ENCODE measurements at regions not wholly inside any gene's neighbourhood (a gene's known extent, or its start where the extent isn't known, plus 50 kb on each side); places are given as distances from the start of the nearest gene placed in this dataset.
A peak's percentile ranks its signal among the peaks of the same experiment; 100 is the strongest.

DNA sequence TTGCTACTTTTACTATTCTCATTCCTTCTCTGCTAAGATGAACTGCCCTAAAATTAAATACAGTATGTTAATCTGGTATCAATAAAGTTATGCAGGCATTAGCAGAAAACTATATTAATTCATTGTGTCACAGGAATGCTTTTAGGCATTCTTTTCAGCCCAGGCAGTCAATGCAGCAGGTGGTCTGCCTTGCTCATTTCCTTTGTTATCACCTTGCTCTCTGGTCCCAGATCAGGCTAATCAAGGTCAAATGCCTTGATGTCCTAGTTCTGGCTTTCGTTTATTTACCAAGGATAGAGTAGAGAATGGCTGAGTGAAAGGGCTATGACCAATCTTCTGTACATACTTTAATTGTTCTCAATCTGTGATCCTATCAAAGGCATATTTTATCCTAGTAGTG, 1023.6 kb downstream of the TMEM182 start:
- Histone ChIP-seq H3K27ac (ENCODE audit: low read depth, low read length) (no peak overlapping the region), H3K27me3 (ENCODE audit: control insufficient read depth, insufficient read depth, low read length, poor library complexity, severe bottlenecking) (no peaks in the 10 kb centered on the region), H3K9me3 (ENCODE audit: control insufficient read depth, low read length) (no peaks in the 10 kb centered on the region), H3K4me1 (ENCODE audit: control insufficient read depth, insufficient read depth, low read length) (peaks cover 21% of the 10 kb centered on the region), H3K9ac (ENCODE audit: extremely low read depth, low read length, poor library complexity, severe bottlenecking) (no peak overlapping the region), H3K36me3 (ENCODE audit: control insufficient read depth, insufficient read depth, low read length) (no peaks in the 10 kb centered on the region), H3K4me3 (ENCODE audit: low read length) (no peak overlapping the region)
- 25% methylated on average over 1 of the region's 1 CpG; no CpG with 5 or more reads in 1 of the 2 experiments for WGBS, 2 experiments (ENCODE audit: insufficient coverage in 1 of 2, insufficient read length in 1 of 2)
- peaks cover 60% of the 10 kb centered on the region for H3K4me1 Mint-ChIP-seq
- peak; percentile 66 for DNase-seq
- no peaks in the 10 kb centered on the region for H3K9me3 Mint-ChIP-seq
- no peak overlapping the region for H3K27ac Mint-ChIP-seq
- H3K36me3 Mint-ChIP-seq (ENCODE audit: low read depth), result no peaks in the 10 kb centered on the region
- H3K4me3 Mint-ChIP-seq, result no peak overlapping the region
- H3K27me3 Mint-ChIP-seq (ENCODE audit: insufficient read depth), result peaks cover 7% of the 10 kb centered on the region
- no peak for TF ChIP-seq CTCF (conservative IDR thresholded peaks at IDR 0.05)

- Mint-ChIP-seq H3K4me1 (peaks cover 58% of the 10 kb centered on the region), H3K27ac (no peak overlapping the region), H3K27me3 (ENCODE audit: insufficient read depth) (peaks cover 11% of the 10 kb centered on the region), H3K4me3 (no peak overlapping the region), H3K36me3 (ENCODE audit: low read depth) (no peaks in the 10 kb centered on the region), H3K9me3 (no peaks in the 10 kb centered on the region)
- peaks cover 21% of the 10 kb centered on the region for H3K4me1 ChIP-seq (ENCODE audit: control insufficient read depth, insufficient read depth, low read length)
- no peaks in the 10 kb centered on the region for H3K27me3 ChIP-seq (ENCODE audit: control insufficient read depth, insufficient read depth, low read length, poor library complexity, severe bottlenecking)
- no peaks in the 10 kb centered on the region for H3K36me3 ChIP-seq (ENCODE audit: control insufficient read depth, insufficient read depth, low read length)
- no peak overlapping the region for H3K27ac ChIP-seq (ENCODE audit: low read depth, low read length)
- H3K9ac ChIP-seq (ENCODE audit: extremely low read depth, low read length, poor library complexity, severe bottlenecking), result no peak overlapping the region
- no peak overlapping the region for H3K4me3 ChIP-seq (ENCODE audit: low read length)
- no peaks in the 10 kb centered on the region for H3K9me3 ChIP-seq (ENCODE audit: control insufficient read depth, low read length)
- TF ChIP-seq CTCF (conservative IDR thresholded peaks at IDR 0.05), result no peak
- DNase-seq, result no peak
Measured at GRCh38 chr2:103785956-103786355, 1024.1 kb downstream of the TMEM182 start.

DNA sequence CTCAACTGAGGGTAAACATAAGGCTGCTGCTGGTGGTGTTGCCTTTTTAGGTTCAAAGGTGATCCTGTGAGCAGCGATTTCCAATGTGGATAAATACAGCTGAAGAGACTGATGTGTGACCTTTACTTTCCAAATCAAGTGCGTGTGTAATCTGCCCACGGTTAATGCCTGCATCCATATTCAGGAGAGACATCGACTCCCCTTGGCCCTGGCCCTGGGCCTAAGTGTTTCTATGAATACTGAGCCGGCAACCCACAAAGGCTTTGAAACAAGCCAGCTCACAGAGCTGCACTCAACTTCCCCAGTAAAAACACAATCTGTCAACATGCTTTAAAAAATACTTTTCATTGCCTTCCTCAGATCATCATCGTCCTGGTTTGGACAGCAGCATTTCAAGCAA, 1026.6 kb downstream of the TMEM182 start:
- DNase-seq, result no peak
- H3K4me3 ChIP-seq (ENCODE audit: low read length), result no peak overlapping the region

More for the DNA sequence above, 1026.6 kb downstream of the TMEM182 start:
- H3K9me3 ChIP-seq (ENCODE audit: control insufficient read depth, low read length), result peaks cover 2% of the 10 kb centered on the region
- 52 to 65% methylated on average over 5 to 6 of the region's 6 CpGs for WGBS, 2 experiments (ENCODE audit: insufficient coverage in 1 of 2, insufficient read length in 1 of 2)
- no peaks in the 10 kb centered on the region for H3K27me3 ChIP-seq (ENCODE audit: control insufficient read depth, insufficient read depth, low read length, poor library complexity, severe bottlenecking)
- H3K9ac ChIP-seq (ENCODE audit: extremely low read depth, low read length, poor library complexity, severe bottlenecking), result no peak overlapping the region
- H3K27ac ChIP-seq (ENCODE audit: low read depth, low read length), result peak overlapping the region; percentile 90
- TF ChIP-seq CTCF (conservative IDR thresholded peaks at IDR 0.05), result no peak
- peaks cover 17% of the 10 kb centered on the region for H3K4me1 ChIP-seq (ENCODE audit: control insufficient read depth, insufficient read depth, low read length)
- no peaks in the 10 kb centered on the region for H3K36me3 ChIP-seq (ENCODE audit: control insufficient read depth, insufficient read depth, low read length)
- peaks cover 50% of the 10 kb centered on the region for H3K4me1 Mint-ChIP-seq
- H3K36me3 Mint-ChIP-seq (ENCODE audit: low read depth), result no peaks in the 10 kb centered on the region
- no peak overlapping the region for H3K4me3 Mint-ChIP-seq
- no peak overlapping the region for H3K27ac Mint-ChIP-seq
- H3K27me3 Mint-ChIP-seq (ENCODE audit: insufficient read depth), result peaks cover 32% of the 10 kb centered on the region
- peaks cover 5% of the 10 kb centered on the region for H3K9me3 Mint-ChIP-seq
